IPS-15b (cell line): ENCODE measurements at regions not wholly inside any gene's neighbourhood (a gene's known extent, or its start where the extent isn't known, plus 50 kb on each side); places are given as distances from the start of the nearest gene placed in this dataset.

Source experiments
- H3K27me3 ChIP-seq: one replicate; pipeline ENCODE4 v1.6.1; 2013; ENCODE audit warnings: low read length; ENCODE audit not compliant: control insufficient read depth, insufficient read depth
- H3K36me3 ChIP-seq: one replicate; pipeline ENCODE4 v1.6.1; 2013; ENCODE audit warnings: low read length; ENCODE audit not compliant: control insufficient read depth, insufficient read depth
- H3K4me1 ChIP-seq: one replicate; pipeline ENCODE4 v1.6.1; 2013; ENCODE audit warnings: mild to moderate bottlenecking, low read length; ENCODE audit not compliant: control insufficient read depth, insufficient read depth
- H3K4me3 ChIP-seq: one replicate; pipeline ENCODE4 v1.5.1; 2013; ENCODE audit warnings: low read depth, low read length
- H3K9ac ChIP-seq: one replicate; pipeline ENCODE4 v1.6.1; 2013; ENCODE audit warnings: low read depth, mild to moderate bottlenecking, low read length
- H3K9me3 ChIP-seq: one replicate; pipeline ENCODE4 v1.6.1; 2013; ENCODE audit warnings: mild to moderate bottlenecking, low read length; ENCODE audit not compliant: control insufficient read depth, insufficient read depth

- H3K27me3 ChIP-seq = no peaks in the 10 kb centered on the region
Observed at GRCh38 chr6:135789375-135790050, 62.0 kb upstream of the PDE7B start.

DNA sequence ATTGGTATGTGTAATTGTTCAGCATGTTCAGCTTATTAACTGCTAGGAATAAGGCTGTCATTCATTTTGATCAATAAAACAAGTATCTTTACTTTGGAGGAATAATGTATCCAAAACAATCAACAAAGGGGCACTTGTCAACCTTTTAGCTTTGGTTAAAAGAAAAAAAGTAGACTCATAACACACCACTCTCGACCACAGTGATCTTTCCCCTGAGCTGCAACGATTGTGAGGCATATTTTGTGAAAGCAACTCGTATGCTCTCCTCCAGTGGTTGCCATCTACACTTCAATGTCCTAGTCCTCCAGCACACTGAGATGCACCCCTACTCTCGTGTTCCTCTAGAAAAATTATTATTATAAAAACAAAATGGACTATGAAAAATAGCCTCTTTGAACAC lies 60.1 kb upstream of the PDE7B start:
- no peaks in the 10 kb centered on the region for H3K9me3 ChIP-seq
- no peaks in the 10 kb centered on the region for H3K27me3 ChIP-seq
- H3K4me3 ChIP-seq = no peak overlapping the region

More at GRCh38 chr6:135789375-135790050, 62.0 kb upstream of the PDE7B start:
- H3K36me3 ChIP-seq = no peaks in the 10 kb centered on the region
- no peaks in the 10 kb centered on the region for H3K4me1 ChIP-seq
- no peak overlapping the region for H3K4me3 ChIP-seq
- no peak overlapping the region for H3K9ac ChIP-seq
- H3K9me3 ChIP-seq = no peaks in the 10 kb centered on the region

GRCh38 chr6:135796643-135797305 lies 54.7 kb upstream of the PDE7B start:
- Histone ChIP-seq H3K27me3 (no peaks in the 10 kb centered on the region), H3K4me3 (no peak overlapping the region), H3K4me1 (peaks cover 4% of the 10 kb centered on the region), H3K9me3 (no peaks in the 10 kb centered on the region), H3K36me3 (no peaks in the 10 kb centered on the region), H3K9ac (no peak overlapping the region)

More for the DNA sequence above, 60.1 kb upstream of the PDE7B start:
- Histone ChIP-seq H3K36me3 (no peaks in the 10 kb centered on the region), H3K4me1 (no peaks in the 10 kb centered on the region), H3K9ac (no peak overlapping the region)

DNA sequence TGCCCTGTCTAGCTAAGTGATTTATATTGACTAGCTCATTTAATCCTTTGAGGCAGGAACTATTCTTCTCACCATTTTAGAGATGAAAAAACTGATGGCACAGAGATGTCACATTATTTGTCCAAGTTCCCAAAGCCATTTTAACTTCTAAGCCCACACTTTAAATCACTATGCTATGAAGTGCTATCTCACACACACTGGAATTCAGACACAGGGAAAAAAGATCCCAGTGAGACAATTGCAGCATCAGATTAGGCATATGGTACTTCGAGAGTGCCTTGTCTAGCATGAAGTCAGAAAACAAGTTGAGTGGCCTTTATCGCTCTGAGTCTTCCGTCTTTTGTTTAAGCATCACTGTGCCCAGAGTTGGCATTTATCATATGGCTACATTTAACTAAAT lies 54.1 kb upstream of the PDE7B start:
- no peaks in the 10 kb centered on the region for H3K9me3 ChIP-seq
- H3K4me1 ChIP-seq = peaks cover 4% of the 10 kb centered on the region
- H3K27me3 ChIP-seq = no peaks in the 10 kb centered on the region
- no peaks in the 10 kb centered on the region for H3K36me3 ChIP-seq
- H3K9ac ChIP-seq = no peak overlapping the region
- no peak overlapping the region for H3K4me3 ChIP-seq

GRCh38 chr6:135798751-135799515 lies 52.6 kb upstream of the PDE7B start:
- no peak overlapping the region for H3K9ac ChIP-seq
- H3K9me3 ChIP-seq = no peaks in the 10 kb centered on the region
- no peak overlapping the region for H3K4me3 ChIP-seq
- no peaks in the 10 kb centered on the region for H3K36me3 ChIP-seq
- H3K4me1 ChIP-seq = peaks cover 4% of the 10 kb centered on the region
- no peaks in the 10 kb centered on the region for H3K27me3 ChIP-seq
